AG04450 (cell line): ENCODE measurements at regions not wholly inside any gene's neighbourhood (a gene's known extent, or its start where the extent isn't known, plus 50 kb on each side); places are given as distances from the start of the nearest gene placed in this dataset.

Source experiments
- CTCF ChIA-PET: fragments of 300-600, 350-600 bp; formaldehyde crosslinking; extraction: SDS; loops from one replicate; lab custom pipeline; 2022; ENCODE audit warnings: antibody characterized with exemption, inconsistent platforms; lab: Charles Lee
- POLR2A ChIA-PET: fragments of 350-600 bp; formaldehyde crosslinking; extraction: SDS; loops from one replicate; lab custom pipeline; 2021; ENCODE audit warnings: antibody characterized with exemption, inconsistent platforms; lab: Yijun Ruan, JAX
- DNase-seq: peaks from one replicate; pipeline ENCODE4 v3.0.0-alpha.2; 2011; ENCODE audit warnings: low read depth, low spot score
- H3K27ac ChIP-seq: one replicate; pipeline ENCODE4 v1.5.1; 2012; ENCODE audit warnings: low read depth, low read length, control low read depth
- H3K27me3 ChIP-seq: one replicate; pipeline ENCODE4 v1.6.0; 2012; ENCODE audit warnings: low read length; ENCODE audit not compliant: control insufficient read depth, insufficient read depth
- H3K4me3 ChIP-seq: 2 replicates; pipeline ENCODE4 v1.5.1; 2011; ENCODE audit warnings: mild to moderate bottlenecking, low read depth, low read length, control low read depth
- H3K9me3 ChIP-seq: 2 replicates; pipeline ENCODE4 v1.5.1; 2012; ENCODE audit warnings: low read length; ENCODE audit not compliant: control insufficient read depth, insufficient read depth
- TF ChIP-seq, protein P1 (sequence below): IDR thresholded peaks from 2 replicates; pipeline ENCODE4 v1.5.1; 2011; ENCODE audit warnings: low read depth, low read length, control low read depth, inconsistent platforms

DNA sequence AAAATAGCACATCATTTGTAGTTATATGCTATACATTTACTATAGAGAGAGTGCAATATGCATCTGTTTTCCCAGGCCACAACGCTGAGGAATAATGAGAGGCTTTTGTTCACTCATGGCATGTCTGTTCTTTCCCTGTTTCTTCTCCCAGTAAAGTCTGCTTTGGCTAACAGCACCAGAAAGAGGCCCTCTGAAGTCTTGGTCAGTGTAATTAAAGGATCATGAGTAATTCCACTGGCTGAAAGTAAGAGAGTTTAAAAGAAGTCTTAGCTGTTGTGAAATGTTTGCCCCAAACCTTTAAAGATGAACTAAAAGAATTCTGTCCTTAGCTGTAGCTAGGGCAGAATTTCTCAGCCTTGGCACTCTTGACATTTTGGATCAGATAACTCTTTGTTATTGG lies 228.8 kb downstream of the TLE4 start:
- no peak overlapping the region for H3K4me3 ChIP-seq
- H3K27me3 ChIP-seq = no peaks in the 10 kb centered on the region
- ChIA-PET CTCF (interaction anchor here (0.5 kb wide), 1 partner anchor 152 kb away, joined by 5 read pairs; no protein-coding TSS in a partner anchor), POLR2A (no interaction called here)
- TF ChIP-seq, protein P1, sequence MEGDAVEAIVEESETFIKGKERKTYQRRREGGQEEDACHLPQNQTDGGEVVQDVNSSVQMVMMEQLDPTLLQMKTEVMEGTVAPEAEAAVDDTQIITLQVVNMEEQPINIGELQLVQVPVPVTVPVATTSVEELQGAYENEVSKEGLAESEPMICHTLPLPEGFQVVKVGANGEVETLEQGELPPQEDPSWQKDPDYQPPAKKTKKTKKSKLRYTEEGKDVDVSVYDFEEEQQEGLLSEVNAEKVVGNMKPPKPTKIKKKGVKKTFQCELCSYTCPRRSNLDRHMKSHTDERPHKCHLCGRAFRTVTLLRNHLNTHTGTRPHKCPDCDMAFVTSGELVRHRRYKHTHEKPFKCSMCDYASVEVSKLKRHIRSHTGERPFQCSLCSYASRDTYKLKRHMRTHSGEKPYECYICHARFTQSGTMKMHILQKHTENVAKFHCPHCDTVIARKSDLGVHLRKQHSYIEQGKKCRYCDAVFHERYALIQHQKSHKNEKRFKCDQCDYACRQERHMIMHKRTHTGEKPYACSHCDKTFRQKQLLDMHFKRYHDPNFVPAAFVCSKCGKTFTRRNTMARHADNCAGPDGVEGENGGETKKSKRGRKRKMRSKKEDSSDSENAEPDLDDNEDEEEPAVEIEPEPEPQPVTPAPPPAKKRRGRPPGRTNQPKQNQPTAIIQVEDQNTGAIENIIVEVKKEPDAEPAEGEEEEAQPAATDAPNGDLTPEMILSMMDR = no peak
- H3K27ac ChIP-seq = no peak overlapping the region
- H3K9me3 ChIP-seq = no peaks in the 10 kb centered on the region
- DNase-seq = no peak

DNA sequence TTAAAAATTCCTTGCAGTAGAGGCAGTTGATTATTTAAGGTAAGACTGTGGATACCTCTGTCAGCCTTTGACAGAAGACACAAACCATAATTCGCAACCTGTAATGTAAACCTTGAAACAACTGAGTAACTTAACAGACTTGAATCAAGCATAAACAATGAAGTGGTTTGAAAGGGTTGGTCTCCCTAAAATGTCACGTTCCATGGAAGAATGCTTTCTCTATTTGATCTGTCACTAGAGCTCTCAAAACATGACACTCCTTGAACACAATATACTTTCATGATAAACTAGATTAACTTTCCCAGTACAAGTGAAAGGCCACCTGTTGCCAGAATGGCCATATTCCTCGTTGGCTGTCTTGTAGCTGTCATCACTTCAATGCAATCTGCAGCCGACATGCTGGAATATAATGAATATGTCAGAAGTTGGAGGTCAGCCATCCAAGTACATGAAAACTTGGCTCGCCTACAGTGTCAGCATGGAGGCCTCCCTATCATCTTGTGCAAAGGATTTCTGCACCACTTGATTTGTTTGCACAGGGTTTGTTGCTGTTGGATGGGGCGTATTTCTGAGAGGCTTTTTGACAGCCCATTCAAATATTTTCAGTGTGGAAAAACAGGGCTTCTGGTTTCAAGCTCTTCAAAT lies 228.0 kb downstream of the TLE4 start:
- TF ChIP-seq, protein P1 = no peak
- ChIA-PET CTCF (interaction anchor here (0.5 kb wide), 1 partner anchor 153 kb away, joined by 5 read pairs; no protein-coding TSS in a partner anchor), POLR2A (no interaction called here)
- H3K4me3 ChIP-seq = no peak overlapping the region
- no peaks in the 10 kb centered on the region for H3K27me3 ChIP-seq
- no peak for DNase-seq
- no peaks in the 10 kb centered on the region for H3K9me3 ChIP-seq
- H3K27ac ChIP-seq = no peak overlapping the region

DNA sequence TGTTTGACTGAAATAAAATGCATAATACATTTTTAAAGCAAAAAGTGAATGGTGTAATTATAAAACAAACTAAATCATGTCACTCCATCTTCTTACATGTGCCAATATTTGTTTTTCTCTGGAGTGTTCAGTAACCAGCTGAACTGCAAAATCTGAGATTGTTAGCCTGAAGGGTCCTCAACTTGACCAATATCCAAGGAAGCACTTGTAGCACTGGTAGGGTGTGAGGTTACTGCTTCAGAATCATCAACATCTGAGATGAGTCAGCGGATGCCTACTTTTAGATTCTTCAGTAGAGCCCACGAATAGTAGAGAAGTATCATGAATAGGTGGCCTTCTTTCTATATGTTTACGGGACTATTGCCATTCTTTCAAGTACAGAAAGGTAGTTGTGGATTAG lies 226.7 kb downstream of the TLE4 start:
- POLR2A ChIA-PET = no interaction called here
- Histone ChIP-seq H3K27ac (no peak overlapping the region), H3K4me3 (no peak overlapping the region), H3K9me3 (no peaks in the 10 kb centered on the region), H3K27me3 (no peaks in the 10 kb centered on the region)
- DNase-seq = no peak
- CTCF ChIA-PET = no interaction called here
- TF ChIP-seq, protein P1 = no peak

DNA sequence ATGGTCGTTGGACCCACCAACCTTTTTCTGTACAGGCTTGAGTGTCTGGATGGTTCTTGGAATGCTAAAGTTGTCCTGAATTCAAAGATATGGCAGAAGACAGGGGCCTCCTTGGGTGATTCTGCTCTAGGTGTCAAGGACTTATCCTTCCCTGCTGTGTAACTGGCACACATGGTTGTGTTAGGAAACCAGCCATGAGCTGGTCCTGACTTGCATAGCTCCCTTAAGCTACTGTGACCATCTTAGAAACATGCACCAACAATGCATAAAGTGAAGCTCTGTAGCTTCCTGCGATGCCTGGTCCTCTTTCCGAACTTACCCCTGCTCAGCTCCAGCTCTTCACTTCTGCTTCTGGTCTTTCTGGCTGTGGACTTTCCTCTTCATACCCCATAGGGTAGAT lies 224.6 kb downstream of the TLE4 start:
- ChIA-PET CTCF (interaction anchor here (0.9 kb wide), 1 partner anchor 191 kb away, joined by 8 read pairs; no protein-coding TSS in a partner anchor), POLR2A (no interaction called here)
- no peak for DNase-seq
- H3K4me3 ChIP-seq = no peak overlapping the region
- no peaks in the 10 kb centered on the region for H3K9me3 ChIP-seq
- TF ChIP-seq, protein P1 = no peak
- H3K27me3 ChIP-seq = no peaks in the 10 kb centered on the region
- H3K27ac ChIP-seq = no peak overlapping the region

DNA sequence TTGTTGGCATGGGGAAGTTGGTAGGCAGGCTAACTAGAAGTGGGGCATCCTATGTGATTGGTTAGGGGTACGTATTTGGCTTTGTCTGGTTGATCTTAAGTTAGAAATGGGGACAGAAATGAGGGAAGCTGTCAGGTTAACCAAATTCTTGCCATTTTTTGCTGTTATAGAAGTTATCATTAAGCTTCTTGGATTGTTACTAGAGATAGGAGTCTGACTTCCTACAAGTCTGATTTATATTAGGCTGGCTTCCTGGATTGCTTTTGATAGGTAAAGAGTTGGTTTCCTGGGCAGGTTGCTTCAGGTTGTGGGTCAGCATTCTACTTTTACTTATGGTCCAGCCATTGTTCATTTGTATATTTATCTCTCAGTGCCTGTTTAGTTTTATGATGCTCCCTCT lies 216.9 kb downstream of the TLE4 start:
- Histone ChIP-seq H3K9me3 (no peaks in the 10 kb centered on the region), H3K4me3 (no peak overlapping the region), H3K27me3 (no peaks in the 10 kb centered on the region), H3K27ac (no peak overlapping the region)
- ChIA-PET POLR2A (no interaction called here), CTCF (no interaction called here)
- no peak for DNase-seq
- TF ChIP-seq, protein P1 = no peak
